ENCODE measurements at regions not wholly inside any gene's neighbourhood (a gene's known extent, or its start where the extent isn't known, plus 50 kb on each side); places are given as distances from the start of the nearest gene placed in this dataset.

GRCh38 chr15:87707566-87708130, 548.9 kb downstream of the NTRK3 start:
- TF ChIP-seq SREBF2 (IDR thresholded peaks at IDR 0.05) (no peak), TP53 (CRISPR knock-in tag; IDR thresholded peaks at IDR 0.05) (no peak), MAX (IDR thresholded peaks at IDR 0.05) (no peak), SMC3 (IDR thresholded peaks at IDR 0.05) (no peak), GATA3 (IDR thresholded peaks at IDR 0.05; ENCODE audit: borderline replicate concordance) (no peak), RAD21 (conservative IDR thresholded peaks at IDR 0.05 in 1 of 2, IDR thresholded peaks at IDR 0.05 in 1 of 2) (no peak), PBX3 (IDR thresholded peaks at IDR 0.05) (no peak), EHMT2 (IDR thresholded peaks at IDR 0.05; ENCODE audit: low read depth) (no peak), ELK1 (IDR thresholded peaks at IDR 0.05; ENCODE audit: low read depth, low read length) (no peak), NFE2L2 (conservative IDR thresholded peaks at IDR 0.05; ENCODE audit: low read length) (no peak), KDM5A (IDR thresholded peaks at IDR 0.05) (no peak)
- FAIRE-seq (no peak), ATAC-seq (no peak), DNase-seq (ENCODE audit: low read depth in 1 of 2, low spot score in 1 of 2) (no peak)
- Histone ChIP-seq H3K4me1 (no peaks in the 10 kb centered on the region), H3K27ac (no peak overlapping the region), H3K4me3 (no peak overlapping the region), H3K9me3 (no peaks in the 10 kb centered on the region), H3K4me2 (no peak overlapping the region)
- 73% methylated on average over 5 of the region's 5 CpGs for WGBS (ENCODE audit: missing lambda C conversion rate)
- POLR2A ChIA-PET, result no interaction called here
- CTCF ChIA-PET, result no interaction called here

GRCh38 chr15:87707071-87707470, 549.5 kb downstream of the NTRK3 start:
- ChIA-PET CTCF (no interaction called here), POLR2A (no interaction called here)
- WGBS (ENCODE audit: missing lambda C conversion rate), result 31% methylated on average over 5 of the region's 5 CpGs
- no peak for ATAC-seq
- Histone ChIP-seq H3K4me1 (no peaks in the 10 kb centered on the region), H3K27ac (no peak overlapping the region), H3K4me3 (no peak overlapping the region), H3K9me3 (no peaks in the 10 kb centered on the region), H3K4me2 (no peak overlapping the region)
- no peak for DNase-seq (ENCODE audit: low read depth in 1 of 2, low spot score in 1 of 2)
- TF ChIP-seq CHD4 (IDR thresholded peaks at IDR 0.05; ENCODE audit: borderline replicate concordance) (no peak), HDAC2 (IDR thresholded peaks at IDR 0.05) (no peak), MAX (IDR thresholded peaks at IDR 0.05) (no peak), ZNF302 (CRISPR knock-in tag; IDR thresholded peaks at IDR 0.05) (no peak)
- FAIRE-seq, result no peak

- H3K4me1 ChIP-seq, result no peaks in the 10 kb centered on the region
- no peak overlapping the region for H3K4me2 ChIP-seq
- no peak for TF ChIP-seq NPAS2 (CRISPR knock-in tag; IDR thresholded peaks at IDR 0.05; ENCODE audit: borderline replicate concordance)
- DNase-seq (ENCODE audit: low read depth in 1 of 2, low spot score in 1 of 2) (no peak), FAIRE-seq (no peak), ATAC-seq (no peak)
- H3K4me3 ChIP-seq, result no peak overlapping the region
- H3K9me3 ChIP-seq, result no peaks in the 10 kb centered on the region
- ChIA-PET POLR2A (no interaction called here), CTCF (no interaction called here)
- WGBS (ENCODE audit: missing lambda C conversion rate), result 38% methylated on average over 1 of the region's 1 CpG
- no peak overlapping the region for H3K27ac ChIP-seq
Measured at GRCh38 chr15:87706001-87706400, 550.5 kb downstream of the NTRK3 start.

GRCh38 chr15:87704276-87704675, 552.3 kb downstream of the NTRK3 start:
- Histone ChIP-seq H3K27ac (no peak overlapping the region), H3K9me3 (no peaks in the 10 kb centered on the region), H3K4me2 (no peak overlapping the region), H3K4me1 (no peaks in the 10 kb centered on the region), H3K4me3 (no peak overlapping the region)
- CTCF ChIA-PET, result interaction anchor here (1.5 kb wide), 1 partner anchor 80 kb away, joined by 3 read pairs; no protein-coding TSS in a partner anchor
- TF ChIP-seq TP53 (CRISPR knock-in tag; IDR thresholded peaks at IDR 0.05) (no peak), POLR2AphosphoS2 (conservative IDR thresholded peaks at IDR 0.05; ENCODE audit: low read length) (no peak), NPAS2 (CRISPR knock-in tag; IDR thresholded peaks at IDR 0.05; ENCODE audit: borderline replicate concordance) (no peak), CBX8 (IDR thresholded peaks at IDR 0.05) (no peak), ATOH8 (CRISPR knock-in tag; IDR thresholded peaks at IDR 0.05; ENCODE audit: low read depth) (no peak), SREBF2 (IDR thresholded peaks at IDR 0.05) (no peak), RAD21 (conservative IDR thresholded peaks at IDR 0.05 in 1 of 2, IDR thresholded peaks at IDR 0.05 in 1 of 2) (no peak), JUNB (IDR thresholded peaks at IDR 0.05) (no peak), ZFP36 (IDR thresholded peaks at IDR 0.05; ENCODE audit: borderline replicate concordance, partially characterized antibody) (no peak), CBX2 (IDR thresholded peaks at IDR 0.05; ENCODE audit: borderline replicate concordance, low read depth) (no peak)
- no peak for DNase-seq (ENCODE audit: low read depth in 1 of 2, low spot score in 1 of 2)
- no peak for ATAC-seq
- no peak for FAIRE-seq
- 50% methylated on average over 5 of the region's 5 CpGs for WGBS (ENCODE audit: missing lambda C conversion rate)
- POLR2A ChIA-PET, result no interaction called here
